Sciatic nerve (tissue), 2 donors: ENCODE measurements at regions not wholly inside any gene's neighbourhood (a gene's known extent, or its start where the extent isn't known, plus 50 kb on each side); places are given as distances from the start of the nearest gene placed in this dataset.

ENCODE experiments used
- ATAC-seq: fragments of 200-7000 bp; cut with Tn5 transposase; one replicate; pipeline ENCODE4 v1.9.1; 2020; ENCODE audit warnings: mild to moderate bottlenecking, moderate library complexity
- DNase-seq: peaks from one replicate; pipeline ENCODE4 v3.0.0-alpha.2; 2020; ENCODE audit warnings: low spot score
- intact Hi-C: fragments of 100-400 bp; cut with DNase I; formaldehyde crosslinking; loops from one replicate; pipeline ENCODE4 v1.14.2; 2022
- donor health status: DM: no; HTN: no; CAD: no.
- donor health status: DM: no; HTN: no; CAD: no.

GRCh38 chr3:6132684-6133432 lies 728.1 kb upstream of the GRM7 start:
- DNase-seq: no peak
- intact Hi-C loops: no loop called here
- no peak for ATAC-seq

- intact Hi-C loops: no loop called here
- ATAC-seq (no peak), DNase-seq (no peak)
Observed at GRCh38 chr3:6142707-6143106, 718.2 kb upstream of the GRM7 start.

- DNase-seq: no peak
- intact Hi-C loops: no loop called here
Observed at GRCh38 chr3:6147883-6148282, 713.0 kb upstream of the GRM7 start.

GRCh38 chr3:6155650-6156338 lies 705.1 kb upstream of the GRM7 start:
- DNase-seq (no peak), ATAC-seq (no peak)
- intact Hi-C loops: no loop called here

More at GRCh38 chr3:6147883-6148282, 713.0 kb upstream of the GRM7 start:
- no peak for ATAC-seq

- ATAC-seq (no peak), DNase-seq (no peak)
Observed at GRCh38 chr3:6165951-6166350, 695.0 kb upstream of the GRM7 start.

GRCh38 chr3:6168256-6168655 lies 692.7 kb upstream of the GRM7 start:
- no peak for ATAC-seq
- intact Hi-C loops: loop anchor here (5.0 kb wide), 2 partner anchors 726 to 1509 kb away; no protein-coding TSS in a partner anchor
- DNase-seq: no peak

More at GRCh38 chr3:6165951-6166350, 695.0 kb upstream of the GRM7 start:
- intact Hi-C loops: loop anchor here (5.0 kb wide), 2 partner anchors 724 to 1511 kb away; no protein-coding TSS in a partner anchor

- no peak for ATAC-seq
- DNase-seq: no peak
- intact Hi-C loops: no loop called here
Observed at GRCh38 chr3:6172871-6173642, 687.9 kb upstream of the GRM7 start.

- intact Hi-C loops: no loop called here
- no peak for ATAC-seq
- DNase-seq: no peak
Observed at GRCh38 chr3:6177417-6177816, 683.5 kb upstream of the GRM7 start.

GRCh38 chr3:6179761-6180160 lies 681.2 kb upstream of the GRM7 start:
- no peak for DNase-seq
- intact Hi-C loops: no loop called here
- no peak for ATAC-seq

GRCh38 chr3:6180171-6180570 lies 680.7 kb upstream of the GRM7 start:
- DNase-seq (no peak), ATAC-seq (no peak)
- intact Hi-C loops: no loop called here

GRCh38 chr3:6182476-6182875 lies 678.4 kb upstream of the GRM7 start:
- intact Hi-C loops: no loop called here
- ATAC-seq: no peak
- no peak for DNase-seq

- intact Hi-C loops: no loop called here
- ATAC-seq (no peak), DNase-seq (no peak)
Observed at GRCh38 chr3:6182909-6183308, 678.0 kb upstream of the GRM7 start.

- no peak for ATAC-seq
- DNase-seq: no peak
- intact Hi-C loops: no loop called here
Observed at GRCh38 chr3:6189384-6189783, 671.5 kb upstream of the GRM7 start.

- intact Hi-C loops: no loop called here
- ATAC-seq (no peak), DNase-seq (no peak)
Observed at GRCh38 chr3:6204891-6205290, 656.0 kb upstream of the GRM7 start.

- intact Hi-C loops: no loop called here
- ATAC-seq: no peak
- no peak for DNase-seq
Observed at GRCh38 chr3:6216135-6217026, 644.5 kb upstream of the GRM7 start.

- DNase-seq (no peak), ATAC-seq (no peak)
- intact Hi-C loops: no loop called here
Observed at GRCh38 chr3:6220447-6220846, 640.5 kb upstream of the GRM7 start.

- intact Hi-C loops: no loop called here
- DNase-seq: no peak
Observed at GRCh38 chr3:6222069-6222468, 638.8 kb upstream of the GRM7 start.

GRCh38 chr3:6223572-6223971 lies 637.3 kb upstream of the GRM7 start:
- no peak for DNase-seq
- intact Hi-C loops: no loop called here
- ATAC-seq: no peak

More at GRCh38 chr3:6222069-6222468, 638.8 kb upstream of the GRM7 start:
- ATAC-seq: no peak
